ENCODE measurements at regions not wholly inside any gene's neighbourhood (a gene's known extent, or its start where the extent isn't known, plus 50 kb on each side); places are given as distances from the start of the nearest gene placed in this dataset.

GRCh38 chr3:146300768-146301167 is 49.9 kb upstream of the PLSCR4 start:
- TF ChIP-seq EZH2phosphoT487 (IDR thresholded peaks at IDR 0.05; ENCODE audit: borderline replicate concordance) (no peak), CTCF (conservative IDR thresholded peaks at IDR 0.05; ENCODE audit: low read length) (no peak)
